Smooth muscle cell (in vitro differentiated cells): ENCODE measurements at regions not wholly inside any gene's neighbourhood (a gene's known extent, or its start where the extent isn't known, plus 50 kb on each side); places are given as distances from the start of the nearest gene placed in this dataset.

Experiments
- DNase-seq: peaks from one replicate; lab custom pipeline; 2025; ENCODE audit not compliant: unreplicated experiment; lab: John Stamatoyannopoulos, UW
- H2AFZ ChIP-seq: fragments of 200-600 bp; sonication (generic); 2 replicates; pipeline ENCODE4 v1.6.0; 2016; ENCODE audit warnings: antibody characterized with exemption, low read depth, mild to moderate bottlenecking
- H3F3A ChIP-seq: fragments of 200-600 bp; sonication (generic); 2 replicates; pipeline ENCODE4 v1.6.0; 2017; ENCODE audit warnings: antibody characterized with exemption, low read depth
- H3K27ac ChIP-seq: fragments of 200-600 bp; sonication (generic); 2 replicates; pipeline ENCODE4 v1.5.1; 2016; ENCODE audit warnings: low read depth, mild to moderate bottlenecking
- H3K27me3 ChIP-seq: fragments of 200-600 bp; sonication (generic); 2 replicates; pipeline ENCODE4 v1.6.1; 2016; ENCODE audit warnings: low read depth, mild to moderate bottlenecking
- H3K36me3 ChIP-seq: fragments of 200-600 bp; sonication (generic); 2 replicates; pipeline ENCODE4 v1.5.1; 2016; ENCODE audit warnings: low read depth
- H3K4me1 ChIP-seq: fragments of 200-600 bp; sonication (generic); 2 replicates; pipeline ENCODE4 v1.5.1; 2016; ENCODE audit warnings: low read depth
- H3K4me2 ChIP-seq: fragments of 200-600 bp; sonication (generic); 2 replicates; pipeline ENCODE4 v1.6.0; 2016; ENCODE audit warnings: mild to moderate bottlenecking
- H3K4me3 ChIP-seq: fragments of 200-600 bp; sonication (generic); 2 replicates; pipeline ENCODE4 v1.5.1; 2016; ENCODE audit warnings: mild to moderate bottlenecking
- H3K79me2 ChIP-seq: fragments of 200-600 bp; sonication (generic); 2 replicates; pipeline ENCODE4 v1.6.0; 2016; ENCODE audit warnings: low read depth, mild to moderate bottlenecking
- H3K9ac ChIP-seq: fragments of 200-600 bp; sonication (generic); 2 replicates; pipeline ENCODE4 v1.6.0; 2016; ENCODE audit warnings: low read depth
- H3K9me3 ChIP-seq: fragments of 200-600 bp; sonication (generic); replicated peaks from 2 replicates; pipeline ENCODE4 v1.5.1; 2016; ENCODE audit warnings: low read depth
- H4K20me1 ChIP-seq: fragments of 200-600 bp; sonication (generic); 2 replicates; pipeline ENCODE4 v1.6.0; 2016; ENCODE audit warnings: low read depth
- CTCF ChIP-seq: fragments of 200-600 bp; sonication (generic); IDR thresholded peaks from 2 replicates; pipeline ENCODE4 v1.5.1; 2017; ENCODE audit warnings: borderline replicate concordance, mild to moderate bottlenecking, antibody characterized with exemption; ENCODE audit not compliant: insufficient read depth, poor library complexity, severe bottlenecking
- WGBS: methylation state at CpG from one replicate; pipeline ENCODE4 v1.1.7; 2016; ENCODE audit warnings: low lambda C conversion rate; 5-methylcytosine and 5-hydroxymethylcytosine counted together

GRCh38 chr2:38427936-38428335, 50.9 kb upstream of the ATL2 start:
- no peaks in the 10 kb centered on the region for H3K9me3 ChIP-seq
- TF ChIP-seq CTCF: no peak
- 62% methylated on average over 6 of the region's 6 CpGs for WGBS
- H3K79me2 ChIP-seq: no peaks in the 10 kb centered on the region
- no peaks in the 10 kb centered on the region for H3K36me3 ChIP-seq
- no peaks in the 10 kb centered on the region for H3F3A ChIP-seq
- no peak overlapping the region for H3K4me2 ChIP-seq
- DNase-seq: no peak
- H3K27me3 ChIP-seq: no peaks in the 10 kb centered on the region
- H3K27ac ChIP-seq: no peak overlapping the region
- H2AFZ ChIP-seq: no peak overlapping the region
- no peak overlapping the region for H3K4me3 ChIP-seq
- H3K9ac ChIP-seq: no peak overlapping the region
- H3K4me1 ChIP-seq: no peaks in the 10 kb centered on the region
- H4K20me1 ChIP-seq: no peaks in the 10 kb centered on the region

- 76% methylated on average over 5 of the region's 5 CpGs for WGBS
- no peak overlapping the region for H3K9ac ChIP-seq
- no peak overlapping the region for H2AFZ ChIP-seq
- no peak overlapping the region for H3K4me2 ChIP-seq
- no peak overlapping the region for H3K27ac ChIP-seq
- no peak overlapping the region for H3K4me3 ChIP-seq
- DNase-seq: no peak
- no peaks in the 10 kb centered on the region for H3K79me2 ChIP-seq
- no peaks in the 10 kb centered on the region for H3K9me3 ChIP-seq
- no peaks in the 10 kb centered on the region for H3K4me1 ChIP-seq
- no peak for TF ChIP-seq CTCF
- H3K27me3 ChIP-seq: no peaks in the 10 kb centered on the region
- H3K36me3 ChIP-seq: no peaks in the 10 kb centered on the region
- H3F3A ChIP-seq: no peaks in the 10 kb centered on the region
- H4K20me1 ChIP-seq: no peaks in the 10 kb centered on the region
Observed at GRCh38 chr2:38427054-38427453, 50.0 kb upstream of the ATL2 start.
